ENCODE measurements at regions not wholly inside any gene's neighbourhood (a gene's known extent, or its start where the extent isn't known, plus 50 kb on each side); places are given as distances from the start of the nearest gene placed in this dataset.
"Not testable (repeated sequence)": the region's sequence is repeated elsewhere in the genome, so short reads cannot be mapped to it uniquely, and the experiment has no call there.

- Histone ChIP-seq H3K9me3 (no peaks in the 10 kb centered on the region), H3K27ac (no peak overlapping the region), H3K27me3 (no peaks in the 10 kb centered on the region), H3K4me3 (ENCODE audit: low read depth in 1 of 2, low read length in 1 of 2) (no peak overlapping the region), H3K36me3 (no peaks in the 10 kb centered on the region), H3K4me1 (ENCODE audit: control insufficient read depth in 1 of 2, insufficient read depth in 1 of 2, low read depth in 1 of 2, low read length in 1 of 2) (no peaks in the 10 kb centered on the region)
- TF ChIP-seq, protein P1, sequence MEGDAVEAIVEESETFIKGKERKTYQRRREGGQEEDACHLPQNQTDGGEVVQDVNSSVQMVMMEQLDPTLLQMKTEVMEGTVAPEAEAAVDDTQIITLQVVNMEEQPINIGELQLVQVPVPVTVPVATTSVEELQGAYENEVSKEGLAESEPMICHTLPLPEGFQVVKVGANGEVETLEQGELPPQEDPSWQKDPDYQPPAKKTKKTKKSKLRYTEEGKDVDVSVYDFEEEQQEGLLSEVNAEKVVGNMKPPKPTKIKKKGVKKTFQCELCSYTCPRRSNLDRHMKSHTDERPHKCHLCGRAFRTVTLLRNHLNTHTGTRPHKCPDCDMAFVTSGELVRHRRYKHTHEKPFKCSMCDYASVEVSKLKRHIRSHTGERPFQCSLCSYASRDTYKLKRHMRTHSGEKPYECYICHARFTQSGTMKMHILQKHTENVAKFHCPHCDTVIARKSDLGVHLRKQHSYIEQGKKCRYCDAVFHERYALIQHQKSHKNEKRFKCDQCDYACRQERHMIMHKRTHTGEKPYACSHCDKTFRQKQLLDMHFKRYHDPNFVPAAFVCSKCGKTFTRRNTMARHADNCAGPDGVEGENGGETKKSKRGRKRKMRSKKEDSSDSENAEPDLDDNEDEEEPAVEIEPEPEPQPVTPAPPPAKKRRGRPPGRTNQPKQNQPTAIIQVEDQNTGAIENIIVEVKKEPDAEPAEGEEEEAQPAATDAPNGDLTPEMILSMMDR (IDR thresholded peaks at IDR 0.05): no peak
Measured at GRCh38 chr16:26710450-26710849, 356.3 kb upstream of the C16orf82 start.

DNA sequence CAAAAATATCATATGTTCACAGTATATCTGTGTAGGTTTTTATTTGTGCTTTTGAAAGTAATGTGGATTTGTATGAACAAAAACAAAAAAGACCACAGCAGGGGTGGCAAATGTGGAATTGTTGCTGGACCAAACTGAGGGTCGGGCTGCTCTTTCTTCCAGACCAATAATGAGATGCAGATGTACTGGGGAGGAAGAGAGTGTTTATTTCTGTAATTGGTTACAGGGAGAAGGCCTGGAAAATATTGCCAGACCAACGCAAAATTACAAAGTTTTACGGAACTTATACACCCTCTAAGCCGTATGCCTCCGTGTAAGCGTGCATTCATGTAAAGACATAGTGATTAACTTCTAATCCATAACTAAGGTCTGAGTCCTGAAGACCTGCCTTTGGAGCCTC lies 353.9 kb upstream of the C16orf82 start:
- TF ChIP-seq, protein P1 (IDR thresholded peaks at IDR 0.05): no peak

DNA sequence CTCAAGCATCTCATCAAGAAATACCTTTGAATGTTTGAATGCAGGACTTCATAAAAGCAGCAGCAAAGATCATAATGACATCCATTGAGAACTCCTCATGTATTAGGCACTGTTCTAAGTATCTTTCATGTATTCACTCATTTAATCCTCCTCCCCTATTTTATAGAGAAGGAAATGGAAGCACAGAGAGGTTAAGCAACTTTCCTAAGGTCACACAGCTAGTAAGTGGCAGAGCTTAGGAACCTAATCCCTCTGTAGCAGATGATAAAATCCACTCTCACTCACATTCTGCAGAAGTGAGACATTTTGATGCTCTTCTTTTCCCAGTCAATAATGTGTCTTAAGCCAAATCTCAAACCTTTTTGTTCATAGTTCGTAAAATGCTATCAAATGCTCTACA lies 350.8 kb upstream of the C16orf82 start:
- TF ChIP-seq, protein P1 (IDR thresholded peaks at IDR 0.05): no peak
- Histone ChIP-seq H3K27ac (no peak overlapping the region), H3K4me3 (ENCODE audit: low read depth in 1 of 2, low read length in 1 of 2) (no peak overlapping the region), H3K36me3 (no peaks in the 10 kb centered on the region), H3K27me3 (no peaks in the 10 kb centered on the region), H3K4me1 (ENCODE audit: control insufficient read depth in 1 of 2, insufficient read depth in 1 of 2, low read depth in 1 of 2, low read length in 1 of 2) (no peaks in the 10 kb centered on the region), H3K9me3 (no peaks in the 10 kb centered on the region)

More for the DNA sequence above, 353.9 kb upstream of the C16orf82 start:
- Histone ChIP-seq H3K4me1 (ENCODE audit: control insufficient read depth in 1 of 2, insufficient read depth in 1 of 2, low read depth in 1 of 2, low read length in 1 of 2) (no peaks in the 10 kb centered on the region), H3K36me3 (no peaks in the 10 kb centered on the region), H3K9me3 (no peaks in the 10 kb centered on the region), H3K4me3 (ENCODE audit: low read depth in 1 of 2, low read length in 1 of 2) (no peak overlapping the region), H3K27ac (no peak overlapping the region), H3K27me3 (no peaks in the 10 kb centered on the region)

DNA sequence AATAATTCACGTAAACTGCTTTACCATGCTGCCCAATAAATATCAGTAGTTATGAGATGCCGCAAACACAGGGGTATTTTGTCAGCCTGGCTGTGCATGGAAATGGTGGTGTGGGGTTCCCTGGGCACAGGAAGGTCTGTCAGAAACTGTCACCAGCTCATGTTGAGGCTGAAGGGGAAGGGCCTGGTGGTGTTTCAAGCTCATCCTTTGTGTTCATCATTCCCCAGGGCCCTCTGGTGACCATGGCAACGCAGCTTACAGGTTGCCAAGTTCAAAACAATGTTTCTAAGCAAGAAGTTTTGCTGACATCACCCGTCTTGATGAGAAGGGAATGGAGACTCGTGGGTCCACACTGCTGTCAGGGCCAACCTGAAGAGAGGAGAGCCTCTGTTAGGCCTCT lies 348.9 kb upstream of the C16orf82 start:
- Histone ChIP-seq H3K27ac (no peak overlapping the region), H3K9me3 (no peaks in the 10 kb centered on the region), H3K4me1 (ENCODE audit: control insufficient read depth in 1 of 2, insufficient read depth in 1 of 2, low read depth in 1 of 2, low read length in 1 of 2) (no peaks in the 10 kb centered on the region), H3K4me3 (ENCODE audit: low read depth in 1 of 2, low read length in 1 of 2) (no peak overlapping the region), H3K27me3 (no peaks in the 10 kb centered on the region), H3K36me3 (no peaks in the 10 kb centered on the region)
- TF ChIP-seq, protein P1 (IDR thresholded peaks at IDR 0.05): no peak

- H3K9me3 ChIP-seq: no peaks in the 10 kb centered on the region
- H3K36me3 ChIP-seq: no peaks in the 10 kb centered on the region
- H3K4me3 ChIP-seq (ENCODE audit: low read depth in 1 of 2, low read length in 1 of 2): no peak overlapping the region
- TF ChIP-seq, protein P1 (IDR thresholded peaks at IDR 0.05): no peak
- no peak overlapping the region for H3K27ac ChIP-seq
- no peaks in the 10 kb centered on the region for H3K27me3 ChIP-seq
- no peaks in the 10 kb centered on the region for H3K4me1 ChIP-seq (ENCODE audit: control insufficient read depth in 1 of 2, insufficient read depth in 1 of 2, low read depth in 1 of 2, low read length in 1 of 2)
Measured at GRCh38 chr16:26721290-26721689, 345.4 kb upstream of the C16orf82 start.

DNA sequence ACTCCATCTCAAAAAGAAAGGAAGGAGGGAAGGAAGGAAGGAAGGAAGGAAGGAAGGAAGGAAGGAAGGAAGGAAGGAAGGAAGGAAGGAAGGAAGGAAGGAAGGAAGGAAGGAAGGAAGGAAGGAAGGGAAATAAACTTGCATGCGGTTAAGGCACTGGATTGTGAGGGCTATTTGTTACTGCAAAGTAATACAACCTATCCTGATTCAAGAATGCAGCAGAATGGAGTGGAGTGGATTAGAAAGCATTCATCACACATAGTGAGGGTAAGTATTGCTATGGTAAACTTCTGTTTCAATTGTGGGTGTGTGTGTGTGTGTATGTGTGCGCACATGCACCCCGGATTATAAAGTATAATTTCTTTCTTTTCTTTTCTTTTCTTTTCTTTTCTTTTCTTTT lies 344.8 kb upstream of the C16orf82 start:
- not testable (repeated sequence) for H3K36me3 ChIP-seq; H3K4me1 ChIP-seq (ENCODE audit: control insufficient read depth in 1 of 2, insufficient read depth in 1 of 2, low read depth in 1 of 2, low read length in 1 of 2); H3K27ac ChIP-seq; H3K27me3 ChIP-seq; H3K4me3 ChIP-seq (ENCODE audit: low read depth in 1 of 2, low read length in 1 of 2); H3K9me3 ChIP-seq

All from neutrophil (primary cell).